HCT116 (cell line): ENCODE measurements at regions not wholly inside any gene's neighbourhood (a gene's known extent, or its start where the extent isn't known, plus 50 kb on each side); places are given as distances from the start of the nearest gene placed in this dataset.

ENCODE experiments used
- ATAC-seq: fragments of 200-7000 bp; cut with Tn5 transposase; 2 replicates; pipeline ENCODE4 v1.9.1; 2020; ENCODE audit warnings: mild to moderate bottlenecking, moderate library complexity
- BruUV-seq: library from RNA; stranded (reverse); fragments of 400-500 nt; replicated peaks from 2 replicates; lab custom pipeline; 2021; lab: Mats Ljungman, UMichigan
- CTCF ChIA-PET: fragments of 300-600 bp; sonication (Branson Sonifier 250); formaldehyde crosslinking; loops from one replicate; lab custom pipeline; 2021; ENCODE audit warnings: antibody characterized with exemption; lab: Charles Lee
- POLR2A ChIA-PET: fragments of 300-600, 350-600 bp; sonication (Branson Sonifier 250); formaldehyde crosslinking; loops from one replicate; lab custom pipeline; 2021; ENCODE audit warnings: antibody characterized with exemption; lab: Charles Lee
- RAD21 ChIA-PET, 2 experiments: fragments of 300-600 bp; sonication (Branson Sonifier 250); formaldehyde crosslinking; loops; one replicate each; lab custom pipeline; 2023; ENCODE audit warnings: low total read pairs in 2 of 2; ENCODE audit not compliant: uncharacterized antibody in 2 of 2, unreplicated experiment in 2 of 2, low non-redundant PET in 1 of 2; lab: Charles Lee
- DNase-seq: peaks from one replicate; pipeline ENCODE4 v3.0.0-alpha.2; 2010; ENCODE audit warnings: low read depth, low spot score
- H2AFZ ChIP-seq: fragments of 200-600 bp; shearing (Covaris generic), sonication (generic); 2 replicates; pipeline ENCODE4 v1.6.1; 2017; ENCODE audit warnings: low read depth, mixed run types, mixed read lengths, antibody characterized with exemption, low read length; ENCODE audit not compliant: poor library complexity, severe bottlenecking
- H3K27ac ChIP-seq: 2 replicates; pipeline ENCODE4 v1.5.1; 2012; ENCODE audit warnings: low read depth, low read length
- H3K27me3 ChIP-seq: fragments of 200-600 bp; sonication (generic); 2 replicates; pipeline ENCODE4 v1.6.1; 2016; ENCODE audit warnings: mixed run types, low read length, mixed read lengths; ENCODE audit not compliant: insufficient read depth
- H3K36me3 ChIP-seq, 2 experiments: fragments of 200-500 bp in 1 of 2; fragments of 200-600 bp in 1 of 2; sonication (Bioruptor generic) in 1 of 2; sonication (generic) in 1 of 2; 2 replicates each; pipeline versions ENCODE4 v1.5.1 to v1.6.1; 2014 to 2016; ENCODE audit warnings: low read length in 2 of 2, inconsistent platforms in 1 of 2, mixed read lengths in 1 of 2, mixed run types in 1 of 2; ENCODE audit not compliant: insufficient read depth in 2 of 2, control insufficient read depth in 1 of 2
- H3K4me1 ChIP-seq, 2 experiments: fragments of 200-600 bp in 1 of 2; sonication (generic) in 1 of 2; 2 replicates each; pipeline versions ENCODE4 v1.5.1 to v1.6.1; 2012 to 2017; ENCODE audit warnings: low read length in 2 of 2, inconsistent platforms in 1 of 2, mild to moderate bottlenecking in 1 of 2, mixed read lengths in 1 of 2, mixed run types in 1 of 2, moderate library complexity in 1 of 2; ENCODE audit not compliant: insufficient read depth in 2 of 2, control insufficient read depth in 1 of 2
- H3K4me2 ChIP-seq: fragments of 200-600 bp; sonication (generic); 2 replicates; pipeline ENCODE4 v1.6.1; 2017; ENCODE audit warnings: mixed run types, low read length, mixed read lengths
- H3K4me3 ChIP-seq, 2 experiments: fragments of 200-600 bp in 1 of 2; sonication (generic) in 1 of 2; replicated peaks in 1 of 2; 2 replicates each; pipeline ENCODE4 v1.5.1; 2011 to 2016; ENCODE audit warnings: low read length in 2 of 2, control low read depth in 1 of 2, low read depth in 1 of 2, mild to moderate bottlenecking in 1 of 2, mixed read lengths in 1 of 2, mixed run types in 1 of 2
- H3K79me2 ChIP-seq: fragments of 200-600 bp; sonication (generic); 2 replicates; pipeline ENCODE4 v1.6.1; 2017; ENCODE audit warnings: mild to moderate bottlenecking, mixed run types, low read length, moderate library complexity, mixed read lengths; ENCODE audit not compliant: insufficient read depth
- H3K9ac ChIP-seq: fragments of 200-600 bp; sonication (generic); 2 replicates; pipeline ENCODE4 v1.6.1; 2016; ENCODE audit warnings: low read length, mixed read lengths
- H3K9me2 ChIP-seq: fragments of 200-600 bp; sonication (generic), shearing (Covaris generic); 2 replicates; pipeline ENCODE4 v1.6.1; 2017; ENCODE audit warnings: mixed run types, mild to moderate bottlenecking, moderate library complexity; ENCODE audit not compliant: insufficient read depth
- H3K9me3 ChIP-seq, 2 experiments: fragments of 200-500 bp in 1 of 2; fragments of 200-600 bp in 1 of 2; sonication (Bioruptor generic) in 1 of 2; sonication (generic) in 1 of 2; 2 replicates each; pipeline ENCODE4 v1.6.1; 2014 to 2017; ENCODE audit warnings: low read length in 2 of 2, mixed read lengths in 2 of 2, inconsistent platforms in 1 of 2, low read depth in 1 of 2, mild to moderate bottlenecking in 1 of 2, mixed run types in 1 of 2, moderate library complexity in 1 of 2; ENCODE audit not compliant: control insufficient read depth in 1 of 2, insufficient read depth in 1 of 2
- H4K20me1 ChIP-seq: fragments of 200-600 bp; sonication (generic), shearing (Covaris generic); 2 replicates; pipeline ENCODE4 v1.6.1; 2017; ENCODE audit warnings: mixed run types, mild to moderate bottlenecking, moderate library complexity; ENCODE audit not compliant: insufficient read depth
- CBX3 ChIP-seq: IDR thresholded peaks from 2 replicates; pipeline ENCODE4 v1.6.1; 2012; ENCODE audit warnings: low read depth
- CEBPB ChIP-seq: IDR thresholded peaks from 2 replicates; pipeline ENCODE4 v1.6.1; 2012; ENCODE audit warnings: low read depth
- CTCF ChIP-seq, 3 experiments: fragments of 200-600 bp in 1 of 3; sonication (generic) in 1 of 3; IDR thresholded peaks in 2 of 3; conservative IDR thresholded peaks in 1 of 3; 2 replicates each; pipeline ENCODE4 v1.5.1; 2012 to 2017; ENCODE audit warnings: low read depth in 2 of 3, low read length in 2 of 3, antibody characterized with exemption in 1 of 3, borderline replicate concordance in 1 of 3, control low read depth in 1 of 3, mild to moderate bottlenecking in 1 of 3, mixed read lengths in 1 of 3, mixed run types in 1 of 3, moderate library complexity in 1 of 3; ENCODE audit not compliant: insufficient read depth in 1 of 3
- ELF1 ChIP-seq: IDR thresholded peaks from 2 replicates; pipeline ENCODE4 v1.6.1; 2012; ENCODE audit warnings: low read depth, borderline replicate concordance
- JUND ChIP-seq: IDR thresholded peaks from 2 replicates; pipeline ENCODE4 v1.6.1; 2012
- POLR2A ChIP-seq: IDR thresholded peaks from 2 replicates; pipeline ENCODE4 v1.7.0; 2011; ENCODE audit warnings: borderline replicate concordance; ENCODE audit not compliant: insufficient read depth, insufficient read length; ENCODE audit errors: extremely low read depth
- RAD21 ChIP-seq: IDR thresholded peaks from 2 replicates; pipeline ENCODE4 v1.6.1; 2012; ENCODE audit warnings: low read depth, mild to moderate bottlenecking
- SP1 ChIP-seq: IDR thresholded peaks from 2 replicates; pipeline ENCODE4 v1.6.1; 2012; ENCODE audit warnings: low read depth
- ZBTB33 ChIP-seq: IDR thresholded peaks from 2 replicates; pipeline ENCODE4 v1.6.1; 2011; ENCODE audit warnings: mild to moderate bottlenecking, low read length, moderate library complexity; ENCODE audit not compliant: insufficient replicate concordance; ENCODE audit errors: extremely low read depth
- ZNF274 ChIP-seq: fragments of 200-500 bp; sonication (Bioruptor generic); IDR thresholded peaks from 2 replicates; pipeline ENCODE4 v1.6.1; 2014; ENCODE audit warnings: mild to moderate bottlenecking, low read depth, low read length, inconsistent platforms
- intact Hi-C: fragments of 100-400 bp; cut with micrococcal nuclease; formaldehyde crosslinking; loops from 2 replicates; pipeline ENCODE4 v1.10.0; 2022

- no peak overlapping the region for H3K9ac ChIP-seq
- TF ChIP-seq CEBPB (no peak), CTCF (IDR thresholded peaks at IDR 0.05 in 2 of 3, conservative IDR thresholded peaks at IDR 0.05 in 1 of 3; ENCODE audit: borderline replicate concordance in 1 of 3, insufficient read depth in 1 of 3, low read depth in 2 of 3, low read length in 2 of 3) (peak in 2 of 3 experiments; percentile 39 to 50; a peak in 4 of 6 replicates), ZBTB33 (no peak), JUND (no peak), POLR2A (no peak), SP1 (no peak), ELF1 (no peak), CBX3 (no peak), ZNF274 (no peak), RAD21 (peak; percentile 43; the same call in 1 of the 2 replicates)
- ChIA-PET POLR2A (interaction anchor here (0.7 kb wide), 1 partner anchor 1102 kb away, joined by 3 read pairs; no protein-coding TSS in a partner anchor), CTCF (interaction anchor here (1.0 to 1.5 kb wide), 3 partner anchors 14 to 90 kb away, joined by 3 to 4 read pairs (median 4); no protein-coding TSS in a partner anchor), RAD21 (interaction anchor here in 1 of 2 experiments (1.0 kb wide), 1 partner anchor 22 kb away, joined by 3 read pairs; no protein-coding TSS in a partner anchor)
- H3K36me3 ChIP-seq: no peaks in the 10 kb centered on the region
- no TSS peak for BruUV-seq
- no peak overlapping the region; the same call in 1 of the 2 replicates for H3K27ac ChIP-seq
- intact Hi-C loops: no loop called here
- peaks cover 6 to 15% of the 10 kb centered on the region in 2 experiments; a peak in 2 of 4 replicates for H3K4me1 ChIP-seq
- no peaks in the 10 kb centered on the region for H3K27me3 ChIP-seq
- peak overlapping the region; percentile 27; the same call in 1 of the 2 replicates for H3K4me2 ChIP-seq
- H2AFZ ChIP-seq: peak overlapping the region; percentile 72
- H3K79me2 ChIP-seq: no peaks in the 10 kb centered on the region
- no peaks in the 10 kb centered on the region for H3K9me2 ChIP-seq
- H3K4me3 ChIP-seq: no peak overlapping the region
- H4K20me1 ChIP-seq: no peaks in the 10 kb centered on the region
- no peaks in the 10 kb centered on the region for H3K9me3 ChIP-seq
- ATAC-seq (peak; percentile 65), DNase-seq (peak; percentile 12)
Observed at GRCh38 chr3:109553591-109554371, 216.4 kb upstream of the DPPA4 start.
